GM12864 (cell line): ENCODE measurements at regions not wholly inside any gene's neighbourhood (a gene's known extent, or its start where the extent isn't known, plus 50 kb on each side); places are given as distances from the start of the nearest gene placed in this dataset.
A peak's percentile ranks its signal among the peaks of the same experiment; 100 is the strongest.

Source experiments
- DNase-seq: peaks from one replicate; pipeline ENCODE4 v3.0.0-alpha.2; 2011; ENCODE audit warnings: low read depth
- H3K4me3 ChIP-seq: 2 replicates; pipeline ENCODE4 v1.5.1; 2011; ENCODE audit warnings: mild to moderate bottlenecking, low read depth, low read length, control low read depth
- CTCF ChIP-seq: IDR thresholded peaks from 2 replicates; pipeline ENCODE4 v1.5.1; 2011; ENCODE audit warnings: low read depth, mild to moderate bottlenecking, moderate library complexity, low read length, control low read depth, inconsistent platforms; ENCODE audit errors: missing control alignments

- no peak overlapping the region for H3K4me3 ChIP-seq
- no peak for DNase-seq
- peak; percentile 85 for TF ChIP-seq CTCF
These were observed 105.4 kb downstream of the PERP start for GRCh38 chr6:138001750-138002349.

- no peak for DNase-seq
- peak; percentile 51 for TF ChIP-seq CTCF
- H3K4me3 ChIP-seq, result no peak overlapping the region
These were observed 102.6 kb downstream of the PERP start for GRCh38 chr6:138004430-138005287.

GRCh38 chr6:138005846-138006245 is 101.4 kb downstream of the PERP start:
- TF ChIP-seq CTCF, result no peak
- H3K4me3 ChIP-seq, result no peak overlapping the region
- DNase-seq, result no peak

GRCh38 chr6:138007014-138007472 is 100.2 kb downstream of the PERP start:
- DNase-seq, result no peak
- no peak overlapping the region for H3K4me3 ChIP-seq
- TF ChIP-seq CTCF, result peak; percentile 74

GRCh38 chr6:138008791-138009190 is 98.4 kb downstream of the PERP start:
- no peak for TF ChIP-seq CTCF
- H3K4me3 ChIP-seq, result no peak overlapping the region

GRCh38 chr6:138011413-138011812 is 95.8 kb downstream of the PERP start:
- DNase-seq, result no peak

More at GRCh38 chr6:138008791-138009190, 98.4 kb downstream of the PERP start:
- no peak for DNase-seq

More at GRCh38 chr6:138011413-138011812, 95.8 kb downstream of the PERP start:
- no peak overlapping the region for H3K4me3 ChIP-seq
- no peak for TF ChIP-seq CTCF
